ENCODE measurements at regions not wholly inside any gene's neighbourhood (a gene's known extent, or its start where the extent isn't known, plus 50 kb on each side); places are given as distances from the start of the nearest gene placed in this dataset.
A peak's percentile ranks its signal among the peaks of the same experiment; 100 is the strongest.

- Histone ChIP-seq H3K36me3 (no peaks in the 10 kb centered on the region), H3K9me3 (no peaks in the 10 kb centered on the region), H3K4me1 (peaks cover 58% of the 10 kb centered on the region), H3K27me3 (no peaks in the 10 kb centered on the region), H3K27ac (peak overlapping the region; percentile 62), H3K4me3 (no peak overlapping the region)
- TF ChIP-seq CTCF (IDR thresholded peaks at IDR 0.05) (no peak), POLR2AphosphoS5 (IDR thresholded peaks at IDR 0.05; ENCODE audit: insufficient read depth in 1 of 2, low read depth in 1 of 2) (no peak), POLR2A (IDR thresholded peaks at IDR 0.05) (no peak)
- intact Hi-C loops (cut with DNase I), result no loop called here
- no peak for DNase-seq (ENCODE audit: extremely low spot score in 2 of 2)
These were observed 67.9 kb upstream of the ZNF648 start for GRCh38 chr1:182129398-182129797.

GRCh38 chr1:182128502-182128901, 67.0 kb upstream of the ZNF648 start:
- Histone ChIP-seq H3K9me3 (no peaks in the 10 kb centered on the region), H3K4me1 (peaks cover 56% of the 10 kb centered on the region), H3K36me3 (no peaks in the 10 kb centered on the region), H3K27ac (peak overlapping the region; percentile 62), H3K27me3 (no peaks in the 10 kb centered on the region), H3K4me3 (no peak overlapping the region)
- intact Hi-C loops (cut with DNase I), result no loop called here
- no peak for DNase-seq (ENCODE audit: extremely low spot score in 2 of 2)
- TF ChIP-seq POLR2AphosphoS5 (IDR thresholded peaks at IDR 0.05; ENCODE audit: insufficient read depth in 1 of 2, low read depth in 1 of 2), result peak in 1 of 2 donors; percentile 49
- no peak for TF ChIP-seq POLR2A (IDR thresholded peaks at IDR 0.05)
- TF ChIP-seq CTCF (IDR thresholded peaks at IDR 0.05), result no peak

GRCh38 chr1:182127656-182128055, 66.1 kb upstream of the ZNF648 start:
- peaks cover 48% of the 10 kb centered on the region for H3K4me1 ChIP-seq
- no peak for DNase-seq (ENCODE audit: extremely low spot score in 2 of 2)
- no peak overlapping the region for H3K27ac ChIP-seq
- TF ChIP-seq POLR2AphosphoS5 (IDR thresholded peaks at IDR 0.05; ENCODE audit: insufficient read depth in 1 of 2, low read depth in 1 of 2) (no peak), POLR2A (IDR thresholded peaks at IDR 0.05) (no peak), CTCF (IDR thresholded peaks at IDR 0.05) (no peak)
- no peaks in the 10 kb centered on the region for H3K9me3 ChIP-seq
- no peaks in the 10 kb centered on the region for H3K27me3 ChIP-seq
- intact Hi-C loops (cut with DNase I), result no loop called here
- no peak overlapping the region for H3K4me3 ChIP-seq
- H3K36me3 ChIP-seq, result no peaks in the 10 kb centered on the region

- H3K27ac ChIP-seq, result no peak overlapping the region
- TF ChIP-seq CTCF (IDR thresholded peaks at IDR 0.05), result no peak
- TF ChIP-seq POLR2AphosphoS5 (IDR thresholded peaks at IDR 0.05; ENCODE audit: insufficient read depth in 1 of 2, low read depth in 1 of 2), result no peak
- no peak for TF ChIP-seq POLR2A (IDR thresholded peaks at IDR 0.05)
These were observed 64.8 kb upstream of the ZNF648 start for GRCh38 chr1:182126272-182126800.

GRCh38 chr1:182122913-182123260, 61.4 kb upstream of the ZNF648 start:
- TF ChIP-seq POLR2AphosphoS5 (IDR thresholded peaks at IDR 0.05; ENCODE audit: insufficient read depth in 1 of 2, low read depth in 1 of 2), result no peak
- TF ChIP-seq CTCF (IDR thresholded peaks at IDR 0.05), result no peak
- no peak for TF ChIP-seq POLR2A (IDR thresholded peaks at IDR 0.05)
- intact Hi-C loops (cut with DNase I), result no loop called here
- no peak for DNase-seq (ENCODE audit: extremely low spot score in 2 of 2)
- H3K27ac ChIP-seq, result no peak overlapping the region
- no peaks in the 10 kb centered on the region for H3K36me3 ChIP-seq
- peaks cover 46% of the 10 kb centered on the region for H3K4me1 ChIP-seq
- H3K9me3 ChIP-seq, result no peaks in the 10 kb centered on the region
- H3K4me3 ChIP-seq, result no peak overlapping the region
- no peaks in the 10 kb centered on the region for H3K27me3 ChIP-seq

More at GRCh38 chr1:182126272-182126800, 64.8 kb upstream of the ZNF648 start:
- Histone ChIP-seq H3K27me3 (no peaks in the 10 kb centered on the region), H3K36me3 (no peaks in the 10 kb centered on the region), H3K4me1 (peaks cover 53% of the 10 kb centered on the region), H3K9me3 (no peaks in the 10 kb centered on the region), H3K4me3 (no peak overlapping the region)
- DNase-seq (ENCODE audit: extremely low spot score in 2 of 2), result no peak
- intact Hi-C loops (cut with DNase I), result no loop called here

Measured in vagina (tissue), 2 donors.